ENCODE measurements at regions not wholly inside any gene's neighbourhood (a gene's known extent, or its start where the extent isn't known, plus 50 kb on each side); places are given as distances from the start of the nearest gene placed in this dataset.

- TF ChIP-seq CTCF (conservative IDR thresholded peaks at IDR 0.05 in 1 of 2, IDR thresholded peaks at IDR 0.05 in 1 of 2; ENCODE audit: extremely low read depth in 1 of 2, insufficient read depth in 1 of 2, low read depth in 1 of 2, low read length in 2 of 2) (no peak), EZH2 (IDR thresholded peaks at IDR 0.05; ENCODE audit: borderline replicate concordance, low read length) (no peak)
Observed at GRCh38 chr4:134905061-134905460, 703.5 kb upstream of the PABPC4L start.

Data from mammary epithelial cell (primary cell).